ENCODE measurements at regions not wholly inside any gene's neighbourhood (a gene's known extent, or its start where the extent isn't known, plus 50 kb on each side); places are given as distances from the start of the nearest gene placed in this dataset.

GRCh38 chr5:28328681-28329080, 1290.3 kb upstream of the CDH9 start:
- no peaks in the 10 kb centered on the region for H3K4me1 ChIP-seq (ENCODE audit: insufficient read depth, low read length)
- no peaks in the 10 kb centered on the region for H3K27me3 ChIP-seq (ENCODE audit: insufficient read depth, low read length)
- no peak for DNase-seq (ENCODE audit: insufficient read length, low spot score, missing footprints)
- H3K27ac ChIP-seq (ENCODE audit: low read depth, low read length): no peak overlapping the region
- no peaks in the 10 kb centered on the region for H4K20me1 ChIP-seq (ENCODE audit: insufficient read depth, low read length)
- H3K36me3 ChIP-seq (ENCODE audit: insufficient read depth, low read length): no peaks in the 10 kb centered on the region
- no peak overlapping the region for H2AFZ ChIP-seq (ENCODE audit: low read length)
- no peak overlapping the region for H3K4me2 ChIP-seq (ENCODE audit: insufficient read depth, low read length)
- H3K9me3 ChIP-seq (ENCODE audit: low read depth, low read length): no peaks in the 10 kb centered on the region
- no peaks in the 10 kb centered on the region for H3K79me2 ChIP-seq (ENCODE audit: insufficient read depth, low read length)
- no peak overlapping the region for H3K4me3 ChIP-seq (ENCODE audit: insufficient read depth, low read length)
- no peak for TF ChIP-seq CTCF (IDR thresholded peaks at IDR 0.05; ENCODE audit: extremely low read depth, low read depth, low read length)

- Histone ChIP-seq H3K79me2 (ENCODE audit: insufficient read depth, low read length) (no peaks in the 10 kb centered on the region), H3K27ac (ENCODE audit: low read depth, low read length) (no peak overlapping the region)
- DNase-seq (ENCODE audit: insufficient read length, low spot score, missing footprints): no peak
These were observed 1285.8 kb upstream of the CDH9 start for GRCh38 chr5:28324174-28324573.

GRCh38 chr5:28313953-28314352, 1275.6 kb upstream of the CDH9 start:
- TF ChIP-seq CTCF (IDR thresholded peaks at IDR 0.05; ENCODE audit: extremely low read depth, low read depth, low read length): no peak
- DNase-seq (ENCODE audit: insufficient read length, low spot score, missing footprints): no peak
- H3K27ac ChIP-seq (ENCODE audit: low read depth, low read length): no peak overlapping the region
- H3K4me1 ChIP-seq (ENCODE audit: insufficient read depth, low read length): no peaks in the 10 kb centered on the region
- H3K9me3 ChIP-seq (ENCODE audit: low read depth, low read length): no peaks in the 10 kb centered on the region
- no peaks in the 10 kb centered on the region for H3K79me2 ChIP-seq (ENCODE audit: insufficient read depth, low read length)
- H3K36me3 ChIP-seq (ENCODE audit: insufficient read depth, low read length): no peaks in the 10 kb centered on the region
- H3K4me3 ChIP-seq (ENCODE audit: insufficient read depth, low read length): no peak overlapping the region
- no peaks in the 10 kb centered on the region for H3K27me3 ChIP-seq (ENCODE audit: insufficient read depth, low read length)
- no peak overlapping the region for H2AFZ ChIP-seq (ENCODE audit: low read length)
- H3K4me2 ChIP-seq (ENCODE audit: insufficient read depth, low read length): no peak overlapping the region
- H4K20me1 ChIP-seq (ENCODE audit: insufficient read depth, low read length): no peaks in the 10 kb centered on the region

More at GRCh38 chr5:28324174-28324573, 1285.8 kb upstream of the CDH9 start:
- H3K4me2 ChIP-seq (ENCODE audit: insufficient read depth, low read length): no peak overlapping the region
- no peaks in the 10 kb centered on the region for H3K27me3 ChIP-seq (ENCODE audit: insufficient read depth, low read length)
- no peaks in the 10 kb centered on the region for H4K20me1 ChIP-seq (ENCODE audit: insufficient read depth, low read length)
- no peak overlapping the region for H2AFZ ChIP-seq (ENCODE audit: low read length)
- H3K9me3 ChIP-seq (ENCODE audit: low read depth, low read length): no peaks in the 10 kb centered on the region
- H3K36me3 ChIP-seq (ENCODE audit: insufficient read depth, low read length): no peaks in the 10 kb centered on the region
- H3K4me3 ChIP-seq (ENCODE audit: insufficient read depth, low read length): no peak overlapping the region
- no peaks in the 10 kb centered on the region for H3K4me1 ChIP-seq (ENCODE audit: insufficient read depth, low read length)
- TF ChIP-seq CTCF (IDR thresholded peaks at IDR 0.05; ENCODE audit: extremely low read depth, low read depth, low read length): no peak

GRCh38 chr5:28313321-28313951, 1275.0 kb upstream of the CDH9 start:
- Histone ChIP-seq H2AFZ (ENCODE audit: low read length) (no peak overlapping the region), H3K4me1 (ENCODE audit: insufficient read depth, low read length) (no peaks in the 10 kb centered on the region), H3K27ac (ENCODE audit: low read depth, low read length) (no peak overlapping the region), H3K36me3 (ENCODE audit: insufficient read depth, low read length) (no peaks in the 10 kb centered on the region), H3K4me2 (ENCODE audit: insufficient read depth, low read length) (no peak overlapping the region), H3K79me2 (ENCODE audit: insufficient read depth, low read length) (no peaks in the 10 kb centered on the region), H4K20me1 (ENCODE audit: insufficient read depth, low read length) (no peaks in the 10 kb centered on the region), H3K9me3 (ENCODE audit: low read depth, low read length) (no peaks in the 10 kb centered on the region), H3K27me3 (ENCODE audit: insufficient read depth, low read length) (no peaks in the 10 kb centered on the region), H3K4me3 (ENCODE audit: insufficient read depth, low read length) (no peak overlapping the region)
- TF ChIP-seq CTCF (IDR thresholded peaks at IDR 0.05; ENCODE audit: extremely low read depth, low read depth, low read length): no peak
- DNase-seq (ENCODE audit: insufficient read length, low spot score, missing footprints): peak; percentile 15

Data from osteoblast (primary cell).